ENCODE measurements at regions not wholly inside any gene's neighbourhood (a gene's known extent, or its start where the extent isn't known, plus 50 kb on each side); places are given as distances from the start of the nearest gene placed in this dataset.

- H3K36me3 ChIP-seq (replicated peaks) = no peaks in the 10 kb centered on the region
- TF ChIP-seq CTCF (IDR thresholded peaks at IDR 0.05; ENCODE audit: low read depth, low read length, missing control alignments) = no peak
- no peak overlapping the region for H3K27ac ChIP-seq
- in situ Hi-C loops (cut with HindIII; ENCODE audit: low pct_ligation_motif_present, low sequenced_read_pairs) = no loop called here
- peak; percentile 14 for DNase-seq
- H3K4me3 ChIP-seq (ENCODE audit: low read depth, low read length) = no peak overlapping the region
- no peaks in the 10 kb centered on the region for H3K27me3 ChIP-seq (replicated peaks)
Measured at GRCh38 chr2:176582176-176582575, 312.9 kb downstream of the MTX2 start.

DNA sequence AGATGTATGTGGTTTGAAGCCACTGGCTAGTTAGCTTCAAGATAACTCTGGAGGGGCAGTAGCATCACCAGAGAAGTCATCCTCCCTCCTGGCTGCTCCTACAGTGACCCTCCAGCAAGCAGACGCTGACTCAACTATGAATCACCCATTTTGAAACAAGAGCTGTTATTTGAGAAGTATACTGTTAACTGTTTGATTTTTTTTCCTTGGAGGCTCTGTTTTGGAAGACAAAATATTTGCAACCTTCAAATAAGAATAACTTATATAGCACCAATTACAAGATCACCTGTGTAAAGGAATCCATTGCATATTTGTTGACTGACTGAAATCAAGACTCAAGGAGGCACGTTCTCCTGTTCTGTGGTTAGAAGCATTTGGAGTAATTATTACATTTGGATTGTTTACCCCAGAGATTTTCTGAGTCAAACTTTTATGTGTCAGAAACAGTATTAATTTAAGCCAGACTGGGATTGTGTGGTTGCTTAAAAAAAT, 313.8 kb downstream of the MTX2 start:
- Histone ChIP-seq H3K4me3 (ENCODE audit: low read depth, low read length) (no peak overlapping the region), H3K27ac (peak overlapping the region; percentile 97), H3K27me3 (replicated peaks) (no peaks in the 10 kb centered on the region), H3K36me3 (replicated peaks) (no peaks in the 10 kb centered on the region)
- DNase-seq = peak; percentile 98
- in situ Hi-C loops (cut with HindIII; ENCODE audit: low pct_ligation_motif_present, low sequenced_read_pairs) = no loop called here
- TF ChIP-seq CTCF (IDR thresholded peaks at IDR 0.05; ENCODE audit: low read depth, low read length, missing control alignments) = no peak

- H3K36me3 ChIP-seq (replicated peaks) = no peaks in the 10 kb centered on the region
- no peaks in the 10 kb centered on the region for H3K27me3 ChIP-seq (replicated peaks)
- no peak overlapping the region for H3K4me3 ChIP-seq (ENCODE audit: low read depth, low read length)
- peak overlapping the region; percentile 97 for H3K27ac ChIP-seq
- in situ Hi-C loops (cut with HindIII; ENCODE audit: low pct_ligation_motif_present, low sequenced_read_pairs) = no loop called here
- TF ChIP-seq CTCF (IDR thresholded peaks at IDR 0.05; ENCODE audit: low read depth, low read length, missing control alignments) = no peak
- DNase-seq = peak; percentile 83
Measured at GRCh38 chr2:176583607-176584006, 314.4 kb downstream of the MTX2 start.

- peak; percentile 26 for DNase-seq
- no peak for TF ChIP-seq CTCF (IDR thresholded peaks at IDR 0.05; ENCODE audit: low read depth, low read length, missing control alignments)
- peak overlapping the region; percentile 97 for H3K27ac ChIP-seq
Measured at GRCh38 chr2:176584333-176584732, 315.1 kb downstream of the MTX2 start.

DNA sequence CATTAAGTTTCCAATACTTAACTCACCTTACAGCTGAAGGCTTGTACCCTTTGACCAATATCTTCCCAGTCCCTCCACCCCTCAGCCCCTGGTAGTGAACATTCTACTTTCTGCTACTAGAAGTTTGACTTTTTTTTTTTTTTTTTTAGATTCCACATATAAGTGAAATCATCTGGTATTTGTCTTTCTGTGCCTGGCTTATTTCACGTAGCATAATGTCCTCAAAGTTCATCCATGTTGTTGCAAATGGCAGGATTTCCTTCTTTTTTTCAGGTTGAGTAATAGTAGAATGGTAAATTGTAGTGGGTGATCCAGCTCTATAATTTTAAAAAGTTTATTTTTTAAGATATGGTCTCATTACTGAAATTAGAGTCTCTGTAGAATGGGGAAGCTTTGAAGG, 316.0 kb downstream of the MTX2 start:
- no peak overlapping the region for H3K27ac ChIP-seq
- H3K36me3 ChIP-seq (replicated peaks) = no peaks in the 10 kb centered on the region
- TF ChIP-seq CTCF (IDR thresholded peaks at IDR 0.05; ENCODE audit: low read depth, low read length, missing control alignments) = no peak
- in situ Hi-C loops (cut with HindIII; ENCODE audit: low pct_ligation_motif_present, low sequenced_read_pairs) = no loop called here
- no peak for DNase-seq
- no peaks in the 10 kb centered on the region for H3K27me3 ChIP-seq (replicated peaks)
- H3K4me3 ChIP-seq (ENCODE audit: low read depth, low read length) = no peak overlapping the region

More at GRCh38 chr2:176584333-176584732, 315.1 kb downstream of the MTX2 start:
- in situ Hi-C loops (cut with HindIII; ENCODE audit: low pct_ligation_motif_present, low sequenced_read_pairs) = no loop called here
- H3K27me3 ChIP-seq (replicated peaks) = no peaks in the 10 kb centered on the region
- H3K4me3 ChIP-seq (ENCODE audit: low read depth, low read length) = no peak overlapping the region
- no peaks in the 10 kb centered on the region for H3K36me3 ChIP-seq (replicated peaks)

DNA sequence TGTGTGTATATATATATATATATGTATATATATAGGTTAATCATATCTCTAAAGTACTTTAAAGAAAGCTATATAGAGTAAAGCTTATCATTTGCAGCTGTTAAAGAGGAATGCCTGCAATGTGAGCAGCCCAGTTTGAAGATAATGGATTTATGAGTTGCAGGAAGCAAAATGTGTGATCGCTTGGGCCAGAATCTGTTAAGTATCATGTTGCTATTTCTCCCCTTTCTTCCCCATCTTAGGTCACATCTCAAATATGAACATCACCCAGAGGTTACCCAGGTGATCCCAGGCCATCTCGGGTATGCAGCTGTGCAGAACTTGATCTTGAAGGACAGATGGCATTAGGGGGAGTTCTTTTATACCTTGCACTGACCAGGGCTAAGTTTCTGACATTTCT, 316.5 kb downstream of the MTX2 start:
- DNase-seq = peak; percentile 9
- Histone ChIP-seq H3K4me3 (ENCODE audit: low read depth, low read length) (no peak overlapping the region), H3K27ac (no peak overlapping the region), H3K36me3 (replicated peaks) (no peaks in the 10 kb centered on the region), H3K27me3 (replicated peaks) (no peaks in the 10 kb centered on the region)
- in situ Hi-C loops (cut with HindIII; ENCODE audit: low pct_ligation_motif_present, low sequenced_read_pairs) = no loop called here
- TF ChIP-seq CTCF (IDR thresholded peaks at IDR 0.05; ENCODE audit: low read depth, low read length, missing control alignments) = no peak
